GM19397 (cell line): ENCODE measurements at regions not wholly inside any gene's neighbourhood (a gene's known extent, or its start where the extent isn't known, plus 50 kb on each side); places are given as distances from the start of the nearest gene placed in this dataset.

Experiments used
- ATAC-seq: cut with Tn5 transposase; IDR thresholded peaks from one replicate; pipeline ENCODE4 v1.9.1; 2021; ENCODE audit warnings: mild to moderate bottlenecking, moderate library complexity; ENCODE audit not compliant: unreplicated experiment

DNA sequence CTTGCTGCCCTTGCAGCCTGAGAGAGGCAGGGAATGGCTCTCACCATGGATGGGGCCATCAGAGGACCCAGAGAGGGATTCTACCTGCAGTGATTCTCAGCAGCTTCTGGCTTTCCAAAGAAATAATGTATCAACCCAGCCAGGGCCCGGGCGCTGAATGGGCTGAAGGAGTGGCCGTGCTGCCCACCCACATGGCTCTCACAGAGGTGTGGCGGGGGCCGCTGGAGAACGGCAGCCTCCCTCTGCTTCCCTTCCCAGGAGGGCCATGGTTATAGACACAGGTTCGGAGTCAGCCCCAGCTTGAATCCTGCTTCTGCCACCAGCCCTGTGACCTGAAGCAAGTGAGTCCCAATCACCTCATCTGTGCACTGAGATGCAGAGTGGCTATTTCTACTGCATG is 82.7 kb downstream of the THAP12 start:
- no peak for ATAC-seq

DNA sequence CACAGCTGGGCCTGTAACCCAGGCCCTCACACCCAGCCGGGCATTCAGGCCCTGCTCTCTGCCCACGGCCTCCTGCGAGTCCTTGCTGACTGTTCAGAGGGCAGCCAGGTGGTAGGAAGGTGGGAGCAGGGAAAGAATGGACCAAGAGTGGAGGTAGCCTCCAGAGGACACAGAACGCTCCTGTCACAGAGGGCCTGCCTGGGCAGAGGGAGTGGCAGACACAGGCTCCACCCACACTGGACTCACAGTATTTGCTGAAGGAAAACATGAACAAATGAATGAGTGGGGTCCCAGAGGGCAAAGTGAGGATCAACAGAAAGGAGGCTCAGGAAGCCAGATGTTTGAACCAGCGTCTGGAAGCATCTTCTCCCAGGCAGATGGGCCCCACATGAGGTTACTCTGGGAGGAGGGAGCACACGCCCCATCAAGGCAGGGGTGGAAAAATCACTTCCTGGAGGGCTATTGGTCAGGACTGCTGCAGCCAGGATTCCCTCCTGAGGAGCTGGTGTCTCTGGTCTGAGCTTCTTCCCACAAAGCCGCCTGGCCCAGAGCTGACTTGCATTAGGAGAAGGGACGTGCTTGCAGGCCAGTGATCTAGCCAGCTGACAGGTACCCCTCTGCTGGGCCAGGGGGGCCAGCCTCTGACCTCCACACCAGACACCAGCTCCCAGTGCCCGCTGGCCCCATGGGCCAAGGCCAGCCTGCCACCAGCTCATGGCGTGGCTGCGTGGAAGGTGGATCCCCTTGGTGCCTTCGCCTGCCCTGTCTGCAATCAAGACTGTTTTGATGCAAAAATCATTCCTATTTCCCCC is 84.0 kb downstream of the THAP12 start:
- no peak for ATAC-seq

GRCh38 chr11:76293189-76293631 is 86.9 kb upstream of the WNT11 start:
- ATAC-seq: peak; percentile 48

DNA sequence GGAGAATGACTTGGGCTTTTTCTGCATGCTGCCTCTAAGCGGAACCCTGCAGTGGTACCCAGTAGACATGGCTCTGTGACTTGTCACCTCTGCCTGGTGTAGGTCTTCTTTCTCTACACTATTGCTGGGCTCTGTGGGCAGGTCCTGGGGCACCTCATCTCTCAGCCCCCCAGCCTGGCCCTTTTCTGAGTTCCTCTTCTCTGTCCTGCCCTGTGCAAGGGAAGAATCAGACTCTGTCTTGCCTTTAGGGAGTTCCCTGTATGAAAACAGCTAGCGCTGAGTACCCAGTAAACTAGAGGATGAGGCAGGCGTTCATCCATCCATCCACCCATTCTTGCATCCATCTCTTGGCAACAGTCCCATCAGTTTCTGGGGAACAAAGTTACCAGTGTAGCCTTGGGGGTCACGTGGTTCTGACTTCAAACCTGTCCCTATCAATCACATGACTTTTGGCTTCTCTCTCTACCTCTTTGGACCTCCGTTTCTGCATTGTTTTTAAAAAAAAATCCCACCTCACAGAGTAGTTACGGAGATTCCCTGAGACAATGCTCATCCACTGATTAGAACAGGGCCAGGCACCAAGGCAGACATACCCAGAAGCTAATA is 86.4 kb upstream of the WNT11 start:
- ATAC-seq: no peak

GRCh38 chr11:76291576-76292526 is 85.5 kb upstream of the WNT11 start:
- ATAC-seq: no peak

DNA sequence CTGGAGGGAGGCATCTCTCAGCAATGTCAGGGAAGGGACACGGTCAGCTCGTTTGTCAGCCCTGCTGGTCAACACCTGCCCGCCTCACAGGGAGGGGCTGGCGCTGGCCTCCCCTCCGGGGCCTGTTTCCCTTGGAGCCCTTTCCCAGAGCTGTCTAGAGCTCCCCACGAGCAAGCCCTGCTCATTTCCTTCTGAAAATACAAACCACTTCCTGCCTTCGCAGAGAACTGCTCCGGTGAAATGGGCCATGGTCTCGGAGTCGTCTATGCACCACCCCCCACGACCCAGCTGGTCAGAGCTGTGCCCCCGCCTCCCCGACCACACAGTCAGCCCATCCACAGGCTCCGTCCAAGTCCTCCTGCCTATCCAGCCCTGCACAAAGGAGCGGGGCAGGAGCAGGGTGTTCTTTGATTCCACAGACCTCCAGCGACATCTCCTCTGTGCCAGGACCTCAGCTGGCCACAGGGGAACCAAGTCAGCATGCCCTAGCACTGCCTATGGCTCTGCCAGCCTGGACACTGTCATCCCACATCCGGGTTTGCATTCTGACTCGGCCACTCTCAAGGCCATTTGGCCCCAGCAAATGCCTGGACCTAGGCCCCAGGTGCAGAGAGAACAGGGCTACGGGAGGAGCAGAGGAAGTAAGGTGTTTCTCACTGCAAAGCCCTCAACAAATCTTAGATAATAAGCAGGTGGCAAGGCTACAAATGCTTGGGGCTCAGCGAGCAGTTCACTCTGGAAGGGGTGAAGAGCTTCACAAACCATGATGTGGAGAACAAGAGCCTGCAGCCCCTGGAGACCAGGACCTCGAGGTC is 82.1 kb upstream of the WNT11 start:
- ATAC-seq: no peak

DNA sequence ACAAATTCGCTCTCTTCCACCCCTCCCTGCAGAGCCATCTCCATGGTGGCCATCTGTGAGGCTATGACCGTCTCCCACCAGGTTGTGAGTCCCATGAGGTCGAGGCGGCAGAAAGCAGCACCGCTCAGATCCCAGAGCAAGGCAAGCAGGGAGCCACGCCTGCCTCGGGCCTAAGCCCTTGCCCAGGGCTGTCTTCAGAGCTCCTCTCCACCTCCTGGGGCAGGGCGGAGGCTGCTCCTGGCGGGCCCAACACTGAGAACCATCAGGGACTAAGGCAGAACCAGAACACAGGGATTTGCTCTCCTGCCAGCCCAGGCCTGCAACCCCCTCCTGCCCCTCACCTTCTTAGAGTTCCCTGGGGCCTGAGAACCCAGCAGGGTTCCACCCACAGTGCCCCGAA is 80.9 kb upstream of the WNT11 start:
- no peak for ATAC-seq

- no peak for ATAC-seq
These were observed 79.2 kb upstream of the WNT11 start for GRCh38 chr11:76285397-76286104.

- no peak for ATAC-seq
These were observed 77.9 kb upstream of the WNT11 start for GRCh38 chr11:76284161-76284560.

GRCh38 chr11:76282811-76283595 is 76.7 kb upstream of the WNT11 start:
- ATAC-seq: no peak

- no peak for ATAC-seq
These were observed 75.9 kb upstream of the WNT11 start for GRCh38 chr11:76282172-76282571.

DNA sequence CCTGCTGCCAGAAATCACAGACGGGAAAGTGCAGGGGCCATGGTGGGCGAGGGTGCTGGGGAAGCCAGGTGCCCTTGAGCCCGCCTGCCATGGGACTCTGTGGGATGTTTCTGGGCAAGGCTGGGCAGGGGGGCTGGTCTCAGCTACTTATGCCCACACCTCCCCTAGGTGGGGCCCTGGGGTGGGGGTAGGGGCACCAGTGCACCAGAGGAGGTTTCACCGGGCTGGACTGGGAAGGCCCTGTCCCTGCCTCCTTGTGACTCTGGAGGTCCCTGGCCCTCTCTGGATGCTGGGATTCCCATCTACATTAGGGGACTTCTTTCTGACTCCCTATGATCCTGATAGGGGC is 75.2 kb upstream of the WNT11 start:
- ATAC-seq: no peak

DNA sequence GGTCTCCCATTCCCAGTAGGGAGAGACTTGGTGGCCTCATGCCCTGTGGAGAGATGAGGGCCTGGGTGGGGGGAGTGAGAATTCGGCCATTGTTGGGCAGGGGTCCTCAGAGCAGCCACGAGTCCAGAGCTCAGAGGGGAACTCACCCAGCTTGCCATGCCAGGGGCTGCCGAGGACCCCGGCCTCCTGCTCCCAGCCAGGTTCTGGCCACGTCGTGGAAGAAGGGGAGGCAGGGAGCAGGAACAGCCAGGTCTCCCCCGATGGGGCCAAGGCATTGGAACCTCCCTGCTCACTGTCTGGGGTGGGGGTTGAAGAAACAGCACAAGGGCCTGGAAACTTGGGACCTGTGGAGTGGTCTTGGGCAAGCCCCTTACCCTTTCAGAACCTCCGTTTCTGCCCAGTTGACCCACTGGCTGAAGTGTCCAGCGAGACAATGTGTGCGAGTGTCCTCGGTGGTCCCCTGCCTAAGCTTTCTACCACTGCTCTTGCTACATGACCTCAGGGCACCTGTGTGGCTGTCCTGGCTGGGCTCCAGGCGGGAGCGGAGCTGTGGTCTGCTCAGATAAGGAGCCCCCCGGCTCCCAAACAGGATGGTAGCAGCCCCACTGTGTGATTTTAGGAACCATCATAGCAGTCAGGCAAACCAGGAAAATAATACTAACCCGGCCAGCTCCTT is 74.7 kb upstream of the WNT11 start:
- ATAC-seq: no peak

- no peak for ATAC-seq
These were observed 74.0 kb upstream of the WNT11 start for GRCh38 chr11:76280151-76280881.

DNA sequence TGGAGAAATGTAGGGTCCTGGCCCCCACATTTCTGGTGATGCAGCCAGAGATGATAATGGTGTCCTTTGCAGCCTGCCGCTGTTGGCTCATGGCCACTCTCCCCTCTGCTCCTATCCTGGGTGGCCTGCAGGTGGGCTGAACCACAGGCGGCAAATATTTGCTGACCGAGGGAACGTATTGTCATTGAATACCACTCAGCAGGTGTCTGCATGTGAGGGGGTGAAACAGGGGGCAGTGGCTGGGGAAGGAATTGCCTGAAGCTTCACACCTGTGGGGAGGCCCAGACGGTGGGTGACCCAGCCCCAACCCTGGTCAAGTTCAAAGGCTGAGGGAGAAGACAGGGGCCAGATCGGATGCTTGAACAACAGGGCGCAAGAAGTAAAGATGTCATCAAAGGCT is 73.3 kb upstream of the WNT11 start:
- no peak for ATAC-seq

DNA sequence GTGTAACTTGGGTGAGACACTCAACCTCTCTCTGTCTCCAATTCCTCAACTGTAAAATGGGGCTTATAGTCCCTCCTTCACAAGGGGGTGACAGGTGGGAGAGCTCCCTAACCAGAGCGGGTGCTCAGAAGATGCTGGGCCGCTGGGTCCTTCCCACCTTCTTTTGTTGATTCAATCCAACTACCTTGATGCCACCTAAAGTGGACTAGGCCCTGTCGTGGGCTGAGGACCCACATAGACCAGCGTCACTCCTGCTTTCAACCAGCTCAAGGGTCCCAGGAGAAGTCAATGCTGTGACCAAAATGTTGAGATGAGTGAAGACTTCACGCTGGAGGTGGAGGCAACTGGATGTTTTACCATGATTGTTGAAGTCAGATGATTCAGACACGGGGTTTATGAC is 72.7 kb upstream of the WNT11 start:
- no peak for ATAC-seq

DNA sequence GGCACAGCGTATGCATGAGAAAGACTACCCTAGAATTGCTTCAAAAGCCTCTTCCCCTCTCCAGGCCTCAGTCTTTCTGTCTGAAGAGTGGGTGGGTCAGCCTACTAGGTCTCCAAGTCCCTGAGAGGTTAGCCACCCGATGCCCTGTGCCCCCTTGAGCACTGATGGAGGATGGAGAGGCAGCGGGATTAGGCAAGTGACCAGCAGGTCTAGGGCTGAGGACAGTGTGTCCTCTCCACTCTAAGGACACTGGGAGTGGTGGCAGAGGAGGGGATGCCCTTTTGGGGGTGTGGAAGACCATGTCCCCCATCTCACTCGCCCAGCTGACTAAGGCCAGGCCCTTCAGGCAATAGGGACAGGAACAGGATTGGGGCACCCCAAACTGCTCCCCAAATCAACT is 72.2 kb upstream of the WNT11 start:
- no peak for ATAC-seq
